ENCODE measurements at regions not wholly inside any gene's neighbourhood (a gene's known extent, or its start where the extent isn't known, plus 50 kb on each side); places are given as distances from the start of the nearest gene placed in this dataset.
A peak's percentile ranks its signal among the peaks of the same experiment; 100 is the strongest.
"Not testable (repeated sequence)": the region's sequence is repeated elsewhere in the genome, so short reads cannot be mapped to it uniquely, and the experiment has no call there.

GRCh38 chr5:84961193-84961592 is 576.5 kb upstream of the EDIL3 start:
- no peak for DNase-seq

GRCh38 chr5:84961903-84962302 is 577.2 kb upstream of the EDIL3 start:
- no peak for DNase-seq

- DNase-seq, result no peak
Measured at GRCh38 chr5:84983093-84983492, 598.4 kb upstream of the EDIL3 start.

- no peak for DNase-seq
Measured at GRCh38 chr5:84985148-84985547, 600.5 kb upstream of the EDIL3 start.

- no peak for DNase-seq
Measured at GRCh38 chr5:84986688-84987087, 602.0 kb upstream of the EDIL3 start.

GRCh38 chr5:85000671-85001070 is 616.0 kb upstream of the EDIL3 start:
- DNase-seq, result no peak

GRCh38 chr5:85002026-85002425 is 617.3 kb upstream of the EDIL3 start:
- DNase-seq, result not testable (repeated sequence)

GRCh38 chr5:85010014-85010562 is 625.4 kb upstream of the EDIL3 start:
- no peak for DNase-seq

GRCh38 chr5:85017261-85017660 is 632.6 kb upstream of the EDIL3 start:
- DNase-seq, result no peak

- no peak for DNase-seq
Measured at GRCh38 chr5:85030316-85031084, 645.8 kb upstream of the EDIL3 start.

GRCh38 chr5:85049020-85049419 is 664.3 kb upstream of the EDIL3 start:
- peak; percentile 5 for DNase-seq

- no peak for DNase-seq
Measured at GRCh38 chr5:85052826-85053225, 668.1 kb upstream of the EDIL3 start.

GRCh38 chr5:85069659-85070640 is 685.3 kb upstream of the EDIL3 start:
- no peak for DNase-seq

GRCh38 chr5:85077581-85077980 is 692.9 kb upstream of the EDIL3 start:
- no peak for DNase-seq

GRCh38 chr5:85096421-85096820 is 711.7 kb upstream of the EDIL3 start:
- DNase-seq, result no peak

- no peak for DNase-seq
Measured at GRCh38 chr5:85108471-85108870, 723.8 kb upstream of the EDIL3 start.

GRCh38 chr5:85109616-85110015 is 724.9 kb upstream of the EDIL3 start:
- DNase-seq, result no peak

- DNase-seq, result no peak
Measured at GRCh38 chr5:85132269-85132668, 747.6 kb upstream of the EDIL3 start.

GRCh38 chr5:85140471-85140870 is 755.8 kb upstream of the EDIL3 start:
- DNase-seq, result no peak

- peak; percentile 0 for DNase-seq
Measured at GRCh38 chr5:85143138-85143537, 758.5 kb upstream of the EDIL3 start.

GRCh38 chr5:85148701-85149100 is 764.0 kb upstream of the EDIL3 start:
- no peak for DNase-seq

- no peak for DNase-seq
Measured at GRCh38 chr5:85159395-85159794, 774.7 kb upstream of the EDIL3 start.

GRCh38 chr5:85168474-85168873 is 783.8 kb upstream of the EDIL3 start:
- no peak for DNase-seq

- no peak for DNase-seq
Measured at GRCh38 chr5:85170183-85170582, 785.5 kb upstream of the EDIL3 start.

All from NCI-H345 (cell line).